ENCODE measurements at regions not wholly inside any gene's neighbourhood (a gene's known extent, or its start where the extent isn't known, plus 50 kb on each side); places are given as distances from the start of the nearest gene placed in this dataset.

GRCh38 chr13:86201477-86201876 lies 402.3 kb upstream of the SLITRK6 start:
- CTCF ChIA-PET: no interaction called here
- H3K4me3 Mint-ChIP-seq: no peak overlapping the region
- H3K9me3 Mint-ChIP-seq: peaks cover under 1% of the 10 kb centered on the region
- H3K4me1 Mint-ChIP-seq: no peaks in the 10 kb centered on the region
- no peak for DNase-seq
- POLR2A ChIA-PET: no interaction called here
- H3K27me3 Mint-ChIP-seq: no peaks in the 10 kb centered on the region
- no peak overlapping the region for H3K27ac Mint-ChIP-seq
- no peaks in the 10 kb centered on the region for H3K36me3 Mint-ChIP-seq (ENCODE audit: low read depth)

GRCh38 chr13:86193281-86193680 lies 394.1 kb upstream of the SLITRK6 start:
- Mint-ChIP-seq H3K27me3 (no peaks in the 10 kb centered on the region), H3K27ac (no peak overlapping the region), H3K4me3 (no peak overlapping the region), H3K9me3 (peaks cover 6% of the 10 kb centered on the region), H3K36me3 (ENCODE audit: low read depth) (no peaks in the 10 kb centered on the region), H3K4me1 (no peaks in the 10 kb centered on the region)
- CTCF ChIA-PET: no interaction called here
- POLR2A ChIA-PET: no interaction called here
- DNase-seq: no peak

- H3K4me1 Mint-ChIP-seq: no peaks in the 10 kb centered on the region
- ChIA-PET POLR2A (no interaction called here), CTCF (no interaction called here)
- H3K9me3 Mint-ChIP-seq: peaks cover 4% of the 10 kb centered on the region
- H3K36me3 Mint-ChIP-seq (ENCODE audit: low read depth): no peaks in the 10 kb centered on the region
- no peaks in the 10 kb centered on the region for H3K27me3 Mint-ChIP-seq
- no peak for DNase-seq
- no peak overlapping the region for H3K27ac Mint-ChIP-seq
- H3K4me3 Mint-ChIP-seq: no peak overlapping the region
These were observed 389.0 kb upstream of the SLITRK6 start for GRCh38 chr13:86188170-86188569.

- DNase-seq: no peak
- Mint-ChIP-seq H3K4me1 (no peaks in the 10 kb centered on the region), H3K9me3 (peaks cover 4% of the 10 kb centered on the region), H3K36me3 (ENCODE audit: low read depth) (no peaks in the 10 kb centered on the region), H3K27me3 (no peaks in the 10 kb centered on the region), H3K4me3 (no peak overlapping the region), H3K27ac (no peak overlapping the region)
- ChIA-PET POLR2A (no interaction called here), CTCF (no interaction called here)
These were observed 386.4 kb upstream of the SLITRK6 start for GRCh38 chr13:86185636-86186035.

GRCh38 chr13:86185107-86185506 lies 385.9 kb upstream of the SLITRK6 start:
- no peaks in the 10 kb centered on the region for H3K4me1 Mint-ChIP-seq
- H3K27me3 Mint-ChIP-seq: no peaks in the 10 kb centered on the region
- ChIA-PET POLR2A (no interaction called here), CTCF (no interaction called here)
- no peaks in the 10 kb centered on the region for H3K36me3 Mint-ChIP-seq (ENCODE audit: low read depth)
- no peak overlapping the region for H3K4me3 Mint-ChIP-seq
- peaks cover 4% of the 10 kb centered on the region for H3K9me3 Mint-ChIP-seq
- H3K27ac Mint-ChIP-seq: no peak overlapping the region
- DNase-seq: no peak

GRCh38 chr13:86174622-86175021 lies 375.4 kb upstream of the SLITRK6 start:
- no peaks in the 10 kb centered on the region for H3K27me3 Mint-ChIP-seq
- no peaks in the 10 kb centered on the region for H3K36me3 Mint-ChIP-seq (ENCODE audit: low read depth)
- peaks cover 5% of the 10 kb centered on the region for H3K9me3 Mint-ChIP-seq
- DNase-seq: no peak
- H3K27ac Mint-ChIP-seq: no peak overlapping the region
- no peak overlapping the region for H3K4me3 Mint-ChIP-seq
- no peaks in the 10 kb centered on the region for H3K4me1 Mint-ChIP-seq
- CTCF ChIA-PET: no interaction called here
- POLR2A ChIA-PET: no interaction called here

GRCh38 chr13:86172961-86173360 lies 373.7 kb upstream of the SLITRK6 start:
- no peaks in the 10 kb centered on the region for H3K36me3 Mint-ChIP-seq (ENCODE audit: low read depth)
- H3K4me1 Mint-ChIP-seq: no peaks in the 10 kb centered on the region
- ChIA-PET CTCF (no interaction called here), POLR2A (no interaction called here)
- peaks cover 5% of the 10 kb centered on the region for H3K9me3 Mint-ChIP-seq
- H3K4me3 Mint-ChIP-seq: no peak overlapping the region
- no peak overlapping the region for H3K27ac Mint-ChIP-seq
- DNase-seq: no peak
- H3K27me3 Mint-ChIP-seq: no peaks in the 10 kb centered on the region

- no peak overlapping the region for H3K27ac Mint-ChIP-seq
- DNase-seq: no peak
- H3K36me3 Mint-ChIP-seq (ENCODE audit: low read depth): no peaks in the 10 kb centered on the region
- H3K9me3 Mint-ChIP-seq: no peaks in the 10 kb centered on the region
- H3K4me1 Mint-ChIP-seq: no peaks in the 10 kb centered on the region
- H3K27me3 Mint-ChIP-seq: no peaks in the 10 kb centered on the region
- POLR2A ChIA-PET: no interaction called here
- H3K4me3 Mint-ChIP-seq: no peak overlapping the region
- CTCF ChIA-PET: no interaction called here
These were observed 362.0 kb upstream of the SLITRK6 start for GRCh38 chr13:86161257-86161656.

- POLR2A ChIA-PET: no interaction called here
- peaks cover 2% of the 10 kb centered on the region for H3K9me3 Mint-ChIP-seq
These were observed 356.5 kb upstream of the SLITRK6 start for GRCh38 chr13:86155756-86156155.

GRCh38 chr13:86142080-86142479 lies 342.9 kb upstream of the SLITRK6 start:
- no peaks in the 10 kb centered on the region for H3K4me1 Mint-ChIP-seq

More at GRCh38 chr13:86155756-86156155, 356.5 kb upstream of the SLITRK6 start:
- Mint-ChIP-seq H3K27me3 (no peaks in the 10 kb centered on the region), H3K4me3 (no peak overlapping the region), H3K27ac (no peak overlapping the region), H3K36me3 (ENCODE audit: low read depth) (no peaks in the 10 kb centered on the region), H3K4me1 (no peaks in the 10 kb centered on the region)
- no peak for DNase-seq
- CTCF ChIA-PET: no interaction called here

GRCh38 chr13:86135856-86136255 lies 336.6 kb upstream of the SLITRK6 start:
- Mint-ChIP-seq H3K4me1 (no peaks in the 10 kb centered on the region), H3K36me3 (ENCODE audit: low read depth) (no peaks in the 10 kb centered on the region), H3K9me3 (no peaks in the 10 kb centered on the region), H3K27me3 (no peaks in the 10 kb centered on the region), H3K27ac (no peak overlapping the region), H3K4me3 (no peak overlapping the region)
- CTCF ChIA-PET: no interaction called here
- POLR2A ChIA-PET: no interaction called here
- DNase-seq: no peak

More at GRCh38 chr13:86142080-86142479, 342.9 kb upstream of the SLITRK6 start:
- Mint-ChIP-seq H3K36me3 (ENCODE audit: low read depth) (no peaks in the 10 kb centered on the region), H3K9me3 (peaks cover 4% of the 10 kb centered on the region), H3K27ac (no peak overlapping the region), H3K4me3 (no peak overlapping the region), H3K27me3 (no peaks in the 10 kb centered on the region)
- CTCF ChIA-PET: no interaction called here
- POLR2A ChIA-PET: no interaction called here
- DNase-seq: no peak

GRCh38 chr13:86121881-86122280 lies 322.7 kb upstream of the SLITRK6 start:
- Mint-ChIP-seq H3K4me1 (no peaks in the 10 kb centered on the region), H3K9me3 (no peaks in the 10 kb centered on the region), H3K36me3 (ENCODE audit: low read depth) (no peaks in the 10 kb centered on the region), H3K4me3 (no peak overlapping the region), H3K27ac (no peak overlapping the region), H3K27me3 (no peaks in the 10 kb centered on the region)
- POLR2A ChIA-PET: no interaction called here
- DNase-seq: no peak
- CTCF ChIA-PET: no interaction called here

- Mint-ChIP-seq H3K27me3 (no peaks in the 10 kb centered on the region), H3K4me3 (no peak overlapping the region), H3K36me3 (ENCODE audit: low read depth) (no peaks in the 10 kb centered on the region), H3K4me1 (no peaks in the 10 kb centered on the region), H3K27ac (no peak overlapping the region), H3K9me3 (peaks cover 13% of the 10 kb centered on the region)
- ChIA-PET POLR2A (no interaction called here), CTCF (no interaction called here)
- DNase-seq: no peak
These were observed 309.9 kb upstream of the SLITRK6 start for GRCh38 chr13:86109107-86109506.

GRCh38 chr13:86108334-86108733 lies 309.1 kb upstream of the SLITRK6 start:
- no peak overlapping the region for H3K27ac Mint-ChIP-seq
- no peaks in the 10 kb centered on the region for H3K4me1 Mint-ChIP-seq
- no peak for DNase-seq
- ChIA-PET CTCF (interaction anchor here (0.7 kb wide), 1 partner anchor 1828 kb away, joined by 4 read pairs; no protein-coding TSS in a partner anchor), POLR2A (no interaction called here)
- no peaks in the 10 kb centered on the region for H3K36me3 Mint-ChIP-seq (ENCODE audit: low read depth)
- H3K9me3 Mint-ChIP-seq: peaks cover 15% of the 10 kb centered on the region
- no peaks in the 10 kb centered on the region for H3K27me3 Mint-ChIP-seq
- no peak overlapping the region for H3K4me3 Mint-ChIP-seq

GRCh38 chr13:86098511-86098910 lies 299.3 kb upstream of the SLITRK6 start:
- no peak for DNase-seq
- CTCF ChIA-PET: no interaction called here
- POLR2A ChIA-PET: no interaction called here
- Mint-ChIP-seq H3K9me3 (peaks cover under 1% of the 10 kb centered on the region), H3K36me3 (ENCODE audit: low read depth) (no peaks in the 10 kb centered on the region), H3K4me1 (no peaks in the 10 kb centered on the region), H3K4me3 (no peak overlapping the region), H3K27me3 (no peaks in the 10 kb centered on the region), H3K27ac (no peak overlapping the region)
